B cell (primary cell): ENCODE measurements at regions not wholly inside any gene's neighbourhood (a gene's known extent, or its start where the extent isn't known, plus 50 kb on each side); places are given as distances from the start of the nearest gene placed in this dataset.

Source experiments
- ATAC-seq: fragments of 200-7000 bp; cut with Tn5 transposase; one replicate; pipeline ENCODE4 v1.10.0; 2021; ENCODE audit warnings: low read depth, mild to moderate bottlenecking, moderate number of reproducible peaks, moderate library complexity
- CTCF ChIA-PET: fragments of 350-600 bp; sonication (Branson Sonifier 250); formaldehyde crosslinking; loops from one replicate; lab custom pipeline; 2021; ENCODE audit warnings: antibody characterized with exemption, inconsistent platforms; lab: Charles Lee
- POLR2A ChIA-PET: fragments of 350-600 bp; sonication (Branson Sonifier 250); formaldehyde crosslinking; loops from one replicate; lab custom pipeline; 2021; ENCODE audit warnings: antibody characterized with exemption; lab: Charles Lee
- DNase-seq: peaks from one replicate; pipeline ENCODE4 v3.0.0; 2013
- H2AFZ ChIP-seq: 2 replicates; pipeline ENCODE4 v1.6.1; 2012; ENCODE audit warnings: mild to moderate bottlenecking, low read depth, low read length; ENCODE audit not compliant: insufficient read depth, poor library complexity, severe bottlenecking
- H3K27ac ChIP-seq, 2 donors: 1 replicate in 1 of 2; 2 replicates in 1 of 2; pipeline ENCODE4 v1.5.1; 2012 to 2013; ENCODE audit warnings: low read length in 2 of 2, mild to moderate bottlenecking in 2 of 2, moderate library complexity in 1 of 2
- H3K27me3 ChIP-seq, 4 experiments: fragments of 200-600 bp in 1 of 4; sonication (generic) in 1 of 4; replicated peaks in 1 of 4; 1 replicate in 2 of 4; 2 replicates in 2 of 4; pipeline versions ENCODE4 v1.6.1 to v1.7.0; 2013 to 2016; ENCODE audit warnings: low read length in 3 of 4, mild to moderate bottlenecking in 2 of 4, mixed read lengths in 1 of 4, moderate library complexity in 1 of 4; ENCODE audit not compliant: insufficient read depth in 4 of 4, control insufficient read depth in 3 of 4; ENCODE audit errors: control extremely low read depth in 1 of 4
- H3K36me3 ChIP-seq, 2 experiments: replicated peaks in 1 of 2; 1 replicate in 1 of 2; 2 replicates in 1 of 2; pipeline versions ENCODE4 v1.6.1 to v1.7.1; 2013; ENCODE audit warnings: low read length in 1 of 2; ENCODE audit not compliant: insufficient read depth in 2 of 2, control insufficient read depth in 1 of 2; ENCODE audit errors: control extremely low read depth in 1 of 2, extremely low read depth in 1 of 2
- H3K4me1 ChIP-seq, 2 donors: fragments of 200-600 bp in 1 of 2; sonication (generic) in 1 of 2; 1 replicate in 1 of 2; 2 replicates in 1 of 2; pipeline versions ENCODE4 v1.5.1 to v1.6.1; 2013 to 2017; ENCODE audit warnings: low read length in 2 of 2; ENCODE audit not compliant: control insufficient read depth in 2 of 2, insufficient read depth in 2 of 2
- H3K4me2 ChIP-seq: replicated peaks from 2 replicates; pipeline ENCODE3; 2012; ENCODE audit warnings: mild to moderate bottlenecking, low read depth, low read length; ENCODE audit not compliant: poor library complexity, severe bottlenecking
- H3K4me3 ChIP-seq, 5 experiments: fragments of 200-600 bp in 1 of 5; sonication (generic) in 1 of 5; 1 replicate in 3 of 5; 2 replicates in 2 of 5; pipeline versions ENCODE4 v1.5.1 to v1.7.0; 2011 to 2016; ENCODE audit warnings: low read length in 4 of 5, mild to moderate bottlenecking in 4 of 5, low read depth in 2 of 5, control low read depth in 1 of 5, moderate library complexity in 1 of 5; ENCODE audit not compliant: insufficient read depth in 1 of 5; ENCODE audit errors: control extremely low read depth in 1 of 5, extremely low read depth in 1 of 5
- H3K79me2 ChIP-seq: fragments of 200-600 bp; sonication (generic); one replicate; pipeline ENCODE4 v1.6.0; 2016; ENCODE audit warnings: low read length; ENCODE audit not compliant: control insufficient read depth, insufficient read depth
- H3K9ac ChIP-seq: fragments of 200-600 bp; sonication (generic); 2 replicates; pipeline ENCODE4 v1.6.1; 2017; ENCODE audit warnings: mild to moderate bottlenecking, low read length, moderate library complexity
- H3K9me3 ChIP-seq, 3 donors: one replicate each; pipeline versions ENCODE4 v1.6.1 to v1.7.1; 2013; ENCODE audit warnings: low read length in 2 of 3; ENCODE audit not compliant: control insufficient read depth in 2 of 3, insufficient read depth in 1 of 3; ENCODE audit errors: control extremely low read depth in 1 of 3
- H4K20me1 ChIP-seq: 2 replicates; pipeline ENCODE4 v1.6.0; 2012; ENCODE audit warnings: mild to moderate bottlenecking, low read length; ENCODE audit not compliant: insufficient read depth, control insufficient read depth, poor library complexity, severe bottlenecking
- H3K27ac Mint-ChIP-seq: one replicate; pipeline ENCODE4 v1.8.0; 2021; ENCODE audit warnings: mixed read lengths
- H3K27me3 Mint-ChIP-seq: one replicate; pipeline ENCODE4 v1.8.0; 2021; ENCODE audit warnings: mixed read lengths
- H3K4me1 Mint-ChIP-seq: one replicate; pipeline ENCODE4 v1.8.0; 2021; ENCODE audit warnings: mixed read lengths
- H3K4me3 Mint-ChIP-seq: one replicate; pipeline ENCODE4 v1.8.0; 2021; ENCODE audit warnings: mixed read lengths
- H3K9me3 Mint-ChIP-seq: one replicate; pipeline ENCODE4 v1.8.0; 2022; ENCODE audit warnings: mixed read lengths; ENCODE audit not compliant: insufficient read depth
- CTCF ChIP-seq: fragments of 200-600 bp; IDR thresholded peaks from one replicate; pipeline ENCODE4 v1.8.0; 2022; ENCODE audit warnings: antibody characterized with exemption, mild to moderate bottlenecking
- EZH2 ChIP-seq: IDR thresholded peaks from 2 replicates; pipeline ENCODE4 v1.6.1; 2012; ENCODE audit warnings: borderline replicate concordance, low read depth, mild to moderate bottlenecking, moderate library complexity, low read length; ENCODE audit not compliant: insufficient read depth, poor library complexity, severe bottlenecking
- WGBS: methylation state at CpG from one replicate; pipeline ENCODE4 v1.1.5; 2013; ENCODE audit warnings: missing lambda C conversion rate; ENCODE audit not compliant: insufficient coverage; 5-methylcytosine and 5-hydroxymethylcytosine counted together
- intact Hi-C: fragments of 100-400 bp; cut with micrococcal nuclease; formaldehyde crosslinking; loops from one replicate; pipeline ENCODE4 v1.10.0; 2022

GRCh38 chr9:30574355-30575151 lies 1809.9 kb upstream of the ACO1 start:
- Mint-ChIP-seq H3K4me3 (no peak overlapping the region), H3K27ac (no peak overlapping the region), H3K9me3 (peaks cover 6% of the 10 kb centered on the region), H3K27me3 (no peaks in the 10 kb centered on the region), H3K4me1 (no peaks in the 10 kb centered on the region)
- Histone ChIP-seq H3K4me1 (no peaks in the 10 kb centered on the region), H4K20me1 (no peaks in the 10 kb centered on the region), H3K4me3 (no peak overlapping the region), H3K4me2 (no peak overlapping the region), H3K36me3 (no peaks in the 10 kb centered on the region), H3K27ac (no peak overlapping the region), H3K79me2 (no peaks in the 10 kb centered on the region), H3K27me3 (no peaks in the 10 kb centered on the region), H3K9me3 (peaks cover 0 to 17% (median 0%) of the 10 kb centered on the region in 3 donors), H2AFZ (no peak overlapping the region), H3K9ac (no peak overlapping the region)
- TF ChIP-seq CTCF (no peak), EZH2 (no peak)
- intact Hi-C loops, result no loop called here
- 96% methylated on average over 23 of the region's 28 CpGs for WGBS
- ChIA-PET CTCF (no interaction called here), POLR2A (no interaction called here)
- DNase-seq (no peak), ATAC-seq (no peak)

- Mint-ChIP-seq H3K4me3 (no peak overlapping the region), H3K9me3 (peaks cover 6% of the 10 kb centered on the region), H3K27ac (no peak overlapping the region), H3K27me3 (no peaks in the 10 kb centered on the region), H3K4me1 (no peaks in the 10 kb centered on the region)
- Histone ChIP-seq H3K79me2 (no peaks in the 10 kb centered on the region), H3K36me3 (no peaks in the 10 kb centered on the region), H2AFZ (no peak overlapping the region), H3K4me3 (no peak overlapping the region), H3K9ac (no peak overlapping the region), H3K4me1 (no peaks in the 10 kb centered on the region), H3K27ac (no peak overlapping the region), H3K9me3 (peaks cover 0 to 17% (median 0%) of the 10 kb centered on the region in 3 donors), H3K27me3 (no peaks in the 10 kb centered on the region), H3K4me2 (no peak overlapping the region), H4K20me1 (no peaks in the 10 kb centered on the region)
- TF ChIP-seq CTCF (no peak), EZH2 (no peak)
- intact Hi-C loops, result no loop called here
- 96% methylated on average over 14 of the region's 16 CpGs for WGBS
- CTCF ChIA-PET, result no interaction called here
- POLR2A ChIA-PET, result no interaction called here
- ATAC-seq (no peak), DNase-seq (no peak)
These were observed 1809.2 kb upstream of the ACO1 start for GRCh38 chr9:30575218-30575617.
